Upper lobe of left lung (tissue), 6 donors: ENCODE measurements at regions not wholly inside any gene's neighbourhood (a gene's known extent, or its start where the extent isn't known, plus 50 kb on each side); places are given as distances from the start of the nearest gene placed in this dataset.
"Not testable (repeated sequence)": the region's sequence is repeated elsewhere in the genome, so short reads cannot be mapped to it uniquely, and the experiment has no call there.

Experiments used
- ATAC-seq, 2 donors: fragments of 200-7000 bp; cut with Tn5 transposase; one replicate each; pipeline ENCODE4 v1.9.1; 2022; ENCODE audit warnings: mild to moderate bottlenecking in 2 of 2, moderate library complexity in 2 of 2; ENCODE audit not compliant: low FRiP score in 2 of 2
- DNase-seq, 2 donors: peaks; one replicate each; pipeline ENCODE4 v3.0.0-alpha.2; 2019 to 2020
- H3K27ac ChIP-seq, 4 donors: fragments of 200-600 bp; sonication (generic); one replicate each; pipeline ENCODE4 v1.5.1; 2016 to 2019
- H3K27me3 ChIP-seq, 4 donors: fragments of 200-600 bp; sonication (generic); one replicate each; pipeline ENCODE4 v1.5.1; 2017 to 2019
- H3K36me3 ChIP-seq, 4 donors: fragments of 200-600 bp; sonication (generic); one replicate each; pipeline ENCODE4 v1.5.1; 2016 to 2019
- H3K4me1 ChIP-seq, 4 donors: fragments of 200-600 bp; sonication (generic); one replicate each; pipeline ENCODE4 v1.5.1; 2018 to 2019
- H3K4me3 ChIP-seq, 4 donors: fragments of 200-600 bp; sonication (generic); one replicate each; pipeline ENCODE4 v1.5.1; 2017 to 2019; ENCODE audit warnings: mild to moderate bottlenecking in 2 of 4, moderate library complexity in 1 of 4
- H3K9me3 ChIP-seq, 4 donors: fragments of 200-600 bp; sonication (generic); one replicate each; pipeline ENCODE4 v1.5.1; 2018 to 2019
- EP300 ChIP-seq, 4 donors: sonication (generic); formaldehyde crosslinking; IDR thresholded peaks; one replicate each; pipeline ENCODE4 v1.5.1; 2017; ENCODE audit warnings: antibody characterized with exemption in 4 of 4, control low read depth in 2 of 4
- POLR2A ChIP-seq, 4 donors: fragments of 450-650 bp; IDR thresholded peaks; one replicate each; pipeline ENCODE4 v1.5.1; 2016 to 2017; ENCODE audit warnings: antibody characterized with exemption in 4 of 4, mild to moderate bottlenecking in 2 of 4
- POLR2AphosphoS5 ChIP-seq, 2 donors: sonication (generic); formaldehyde crosslinking; IDR thresholded peaks; one replicate each; pipeline ENCODE4 v1.5.1; 2017; ENCODE audit warnings: antibody characterized with exemption in 2 of 2
- WGBS, 2 donors: methylation state at CpG; one replicate each; pipeline ENCODE4 v1.1.5; 2017 to 2018; 5-methylcytosine and 5-hydroxymethylcytosine counted together
- TF ChIP-seq, protein P1 (sequence below), 6 experiments: fragments of 450-650 bp in 4 of 6; fragments of 200-600 bp in 2 of 6; sonication (generic) in 2 of 6; IDR thresholded peaks; one replicate each; pipeline ENCODE4 v1.5.1; 2016 to 2019; ENCODE audit warnings: antibody characterized with exemption in 6 of 6
- donor health status: DM: no; HTN: no; CAD: no; lungs with moderate emphysema.
- donor health status: DM: no; HTN: yes; CAD: no; lungs with severe emphysema.

DNA sequence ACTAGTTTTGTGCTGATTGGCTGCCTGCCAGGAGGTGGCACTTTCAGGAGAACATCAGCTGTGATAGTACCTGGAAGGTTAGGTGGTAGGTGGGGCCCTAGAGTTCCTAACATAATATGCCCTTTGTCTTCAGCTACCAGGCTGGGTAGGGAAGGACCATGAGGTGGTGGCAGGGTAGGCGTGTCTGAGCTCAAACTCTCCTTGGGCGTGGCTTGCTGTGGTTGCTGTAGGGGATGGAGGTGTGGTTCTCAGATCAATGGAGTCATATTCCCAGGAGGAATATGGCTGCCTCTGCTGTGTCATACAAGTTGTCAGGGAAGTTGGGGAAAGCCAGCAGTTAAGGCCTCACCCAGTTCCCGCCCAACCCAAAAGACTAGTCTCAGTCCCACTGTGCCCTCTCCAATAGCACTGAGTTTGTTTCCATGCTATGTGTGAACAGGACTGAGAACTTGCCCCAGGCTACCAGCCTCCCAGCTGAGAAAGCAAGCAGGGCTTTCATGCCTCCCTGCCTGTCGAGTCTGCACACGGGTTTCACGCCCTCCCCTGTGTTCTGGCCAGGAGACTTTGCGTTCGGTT is 107.7 kb downstream of the CHCHD4 start:
- peak in 1 of 2 donors; percentile 37 for ATAC-seq
- TF ChIP-seq, protein P1, sequence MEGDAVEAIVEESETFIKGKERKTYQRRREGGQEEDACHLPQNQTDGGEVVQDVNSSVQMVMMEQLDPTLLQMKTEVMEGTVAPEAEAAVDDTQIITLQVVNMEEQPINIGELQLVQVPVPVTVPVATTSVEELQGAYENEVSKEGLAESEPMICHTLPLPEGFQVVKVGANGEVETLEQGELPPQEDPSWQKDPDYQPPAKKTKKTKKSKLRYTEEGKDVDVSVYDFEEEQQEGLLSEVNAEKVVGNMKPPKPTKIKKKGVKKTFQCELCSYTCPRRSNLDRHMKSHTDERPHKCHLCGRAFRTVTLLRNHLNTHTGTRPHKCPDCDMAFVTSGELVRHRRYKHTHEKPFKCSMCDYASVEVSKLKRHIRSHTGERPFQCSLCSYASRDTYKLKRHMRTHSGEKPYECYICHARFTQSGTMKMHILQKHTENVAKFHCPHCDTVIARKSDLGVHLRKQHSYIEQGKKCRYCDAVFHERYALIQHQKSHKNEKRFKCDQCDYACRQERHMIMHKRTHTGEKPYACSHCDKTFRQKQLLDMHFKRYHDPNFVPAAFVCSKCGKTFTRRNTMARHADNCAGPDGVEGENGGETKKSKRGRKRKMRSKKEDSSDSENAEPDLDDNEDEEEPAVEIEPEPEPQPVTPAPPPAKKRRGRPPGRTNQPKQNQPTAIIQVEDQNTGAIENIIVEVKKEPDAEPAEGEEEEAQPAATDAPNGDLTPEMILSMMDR (IDR thresholded peaks at IDR 0.05) = no peak
- TF ChIP-seq POLR2A (IDR thresholded peaks at IDR 0.05) (no peak), EP300 (IDR thresholded peaks at IDR 0.05) (no peak), POLR2AphosphoS5 (IDR thresholded peaks at IDR 0.05) (no peak)
- Histone ChIP-seq H3K36me3 (no peaks in the 10 kb centered on the region), H3K27me3 (no peaks in the 10 kb centered on the region), H3K9me3 (peaks cover 0 to 8% (median 4%) of the 10 kb centered on the region in 4 donors), H3K27ac (no peak overlapping the region), H3K4me3 (no peak overlapping the region), H3K4me1 (no peaks in the 10 kb centered on the region)
- no peak for DNase-seq
- 91 to 94% methylated on average over 6 to 8 of the region's 8 CpGs for WGBS, 2 donors

DNA sequence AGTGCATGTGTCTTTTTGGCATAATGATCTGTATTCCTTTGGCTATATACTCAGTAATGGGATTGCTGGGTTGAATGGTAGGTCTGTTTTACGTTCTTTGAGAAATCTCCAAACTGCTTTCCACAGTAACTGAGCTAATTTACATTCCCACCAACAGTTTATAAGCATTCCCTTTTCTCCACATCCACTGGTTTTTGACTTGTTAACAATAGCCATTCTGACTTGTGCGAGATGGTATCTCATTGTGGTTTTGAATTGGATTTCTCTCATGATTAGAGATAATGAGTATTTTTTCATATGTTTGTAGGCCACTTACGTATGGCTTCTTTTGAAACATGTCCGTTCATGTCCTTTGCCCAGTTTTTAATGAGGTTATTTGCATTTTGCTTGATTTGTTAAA is 117.7 kb downstream of the CHCHD4 start:
- Histone ChIP-seq H3K36me3 (no peaks in the 10 kb centered on the region), H3K27ac (no peak overlapping the region), H3K4me1 (no peaks in the 10 kb centered on the region), H3K27me3 (no peaks in the 10 kb centered on the region), H3K9me3 (peaks cover 0 to under 1% (median 0%) of the 10 kb centered on the region in 4 donors), H3K4me3 (no peak overlapping the region)
- no peak for TF ChIP-seq POLR2AphosphoS5 (IDR thresholded peaks at IDR 0.05)
- no peak for TF ChIP-seq EP300 (IDR thresholded peaks at IDR 0.05)
- TF ChIP-seq POLR2A (IDR thresholded peaks at IDR 0.05) = no peak
- TF ChIP-seq, protein P1 (IDR thresholded peaks at IDR 0.05) = no peak
- ATAC-seq (no peak), DNase-seq (no peak)
- 67 to 92% methylated on average over 4 of the region's 4 CpGs for WGBS, 2 donors

DNA sequence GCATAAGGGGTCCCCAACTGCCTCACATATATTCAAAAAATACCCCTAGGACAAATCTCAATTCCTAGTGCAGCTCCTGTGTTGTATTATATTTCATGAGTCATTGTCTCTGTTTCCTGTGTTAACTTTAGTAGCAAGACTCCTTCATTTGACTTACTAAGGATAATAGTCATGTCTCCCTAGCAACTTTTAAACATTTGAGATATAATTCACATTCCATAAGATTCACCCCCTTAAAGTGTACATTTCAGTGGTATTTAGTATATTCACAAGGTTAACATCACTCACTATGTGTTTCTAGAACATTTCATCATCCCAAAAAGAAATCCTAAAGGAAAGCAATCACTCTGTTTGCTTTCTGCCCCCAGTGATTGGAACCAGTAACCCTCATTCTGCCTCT is 121.3 kb upstream of the WNT7A start:
- Histone ChIP-seq H3K9me3 (no peaks in the 10 kb centered on the region), H3K27me3 (no peaks in the 10 kb centered on the region), H3K27ac (no peak overlapping the region), H3K4me3 (no peak overlapping the region), H3K4me1 (no peaks in the 10 kb centered on the region), H3K36me3 (no peaks in the 10 kb centered on the region)
- no peak for DNase-seq
- TF ChIP-seq POLR2A (IDR thresholded peaks at IDR 0.05) (no peak), EP300 (IDR thresholded peaks at IDR 0.05) (no peak)
- no peak for ATAC-seq

- H3K27ac ChIP-seq = no peak overlapping the region
- TF ChIP-seq, protein P1 (IDR thresholded peaks at IDR 0.05) = no peak
- TF ChIP-seq POLR2AphosphoS5 (IDR thresholded peaks at IDR 0.05) (no peak), EP300 (IDR thresholded peaks at IDR 0.05) (no peak), POLR2A (IDR thresholded peaks at IDR 0.05) (no peak)
- no peaks in the 10 kb centered on the region for H3K36me3 ChIP-seq
- H3K4me1 ChIP-seq = no peaks in the 10 kb centered on the region
- WGBS, 2 donors = 72 to 75% methylated on average over 2 of the region's 2 CpGs
- no peaks in the 10 kb centered on the region for H3K27me3 ChIP-seq
- H3K4me3 ChIP-seq = no peak overlapping the region
- no peak for ATAC-seq
- DNase-seq = no peak
- H3K9me3 ChIP-seq = peaks cover 0 to under 1% (median 0%) of the 10 kb centered on the region in 4 donors
Observed at GRCh38 chr3:14000556-14000955, 120.7 kb upstream of the WNT7A start.

GRCh38 chr3:13998831-13999230 is 119.0 kb upstream of the WNT7A start:
- no peak for DNase-seq
- WGBS, 2 donors = 76 to 79% methylated on average over 4 of the region's 4 CpGs
- Histone ChIP-seq H3K4me1 (no peaks in the 10 kb centered on the region), H3K27me3 (no peaks in the 10 kb centered on the region), H3K27ac (no peak overlapping the region), H3K9me3 (peaks cover 0 to 3% (median 0%) of the 10 kb centered on the region in 4 donors), H3K4me3 (no peak overlapping the region), H3K36me3 (no peaks in the 10 kb centered on the region)
- TF ChIP-seq POLR2A (IDR thresholded peaks at IDR 0.05) = no peak
- no peak for ATAC-seq

DNA sequence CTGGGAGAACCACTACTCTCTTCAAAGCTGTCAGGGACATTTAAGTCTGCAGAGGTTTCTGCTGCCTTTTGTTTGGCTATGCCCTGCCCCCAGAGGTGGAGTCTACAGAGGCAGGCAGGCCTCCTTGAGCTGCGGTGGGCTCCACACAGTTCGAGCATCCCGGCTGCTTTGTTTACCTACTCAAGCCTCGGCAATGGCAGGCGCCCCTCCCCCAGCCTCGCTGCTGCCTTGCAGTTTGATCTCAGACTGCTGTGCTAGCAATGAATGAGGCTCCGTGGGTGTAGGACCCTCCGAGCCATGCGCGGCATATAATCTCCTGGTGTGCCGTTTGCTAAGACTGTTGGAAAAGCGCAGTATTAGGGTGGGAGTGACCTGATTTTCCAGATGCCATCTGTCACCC is 115.3 kb upstream of the WNT7A start:
- not testable (repeated sequence) for H3K4me3 ChIP-seq, ATAC-seq, H3K9me3 ChIP-seq, H3K27ac ChIP-seq, H3K27me3 ChIP-seq, H3K36me3 ChIP-seq, H3K4me1 ChIP-seq
- peak in 1 of 2 donors; percentile 52 for DNase-seq
- WGBS, 2 donors = 81 to 95% methylated on average over 7 to 12 of the region's 12 CpGs

DNA sequence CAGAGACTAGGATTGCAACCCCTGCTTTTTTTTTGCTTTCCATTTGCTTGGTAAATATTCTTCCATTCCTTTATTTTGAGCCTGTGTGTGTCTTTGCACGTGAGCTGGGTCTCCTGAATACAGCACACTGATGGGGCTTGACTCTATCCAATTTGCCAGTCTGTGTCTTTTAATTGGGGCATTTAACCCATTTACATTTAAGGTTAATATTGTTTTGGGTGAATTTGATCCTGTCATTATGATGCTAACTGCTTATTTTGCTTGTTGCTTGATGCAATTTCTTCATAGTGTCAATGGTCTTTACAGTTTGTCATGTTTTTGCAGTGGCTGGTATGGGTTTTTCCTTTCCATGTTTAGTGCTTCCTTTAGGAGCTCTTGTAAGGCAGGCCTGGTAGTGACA is 109.1 kb upstream of the WNT7A start:
- not testable (repeated sequence) for H3K27me3 ChIP-seq, H3K36me3 ChIP-seq, H3K27ac ChIP-seq, ATAC-seq, H3K9me3 ChIP-seq, DNase-seq, H3K4me3 ChIP-seq, H3K4me1 ChIP-seq
- WGBS, 2 donors = 70 to 71% methylated on average over 1 of the region's 1 CpG
